ENCODE measurements at regions not wholly inside any gene's neighbourhood (a gene's known extent, or its start where the extent isn't known, plus 50 kb on each side); places are given as distances from the start of the nearest gene placed in this dataset.

GRCh38 chr5:24388448-24388847 is 256.3 kb downstream of the CDH10 start:
- TF ChIP-seq CTCF (IDR thresholded peaks at IDR 0.05) (no peak), POLR2A (IDR thresholded peaks at IDR 0.05) (no peak)

All from lower leg skin (tissue), 3 donors.